ENCODE measurements at regions not wholly inside any gene's neighbourhood (a gene's known extent, or its start where the extent isn't known, plus 50 kb on each side); places are given as distances from the start of the nearest gene placed in this dataset.

DNA sequence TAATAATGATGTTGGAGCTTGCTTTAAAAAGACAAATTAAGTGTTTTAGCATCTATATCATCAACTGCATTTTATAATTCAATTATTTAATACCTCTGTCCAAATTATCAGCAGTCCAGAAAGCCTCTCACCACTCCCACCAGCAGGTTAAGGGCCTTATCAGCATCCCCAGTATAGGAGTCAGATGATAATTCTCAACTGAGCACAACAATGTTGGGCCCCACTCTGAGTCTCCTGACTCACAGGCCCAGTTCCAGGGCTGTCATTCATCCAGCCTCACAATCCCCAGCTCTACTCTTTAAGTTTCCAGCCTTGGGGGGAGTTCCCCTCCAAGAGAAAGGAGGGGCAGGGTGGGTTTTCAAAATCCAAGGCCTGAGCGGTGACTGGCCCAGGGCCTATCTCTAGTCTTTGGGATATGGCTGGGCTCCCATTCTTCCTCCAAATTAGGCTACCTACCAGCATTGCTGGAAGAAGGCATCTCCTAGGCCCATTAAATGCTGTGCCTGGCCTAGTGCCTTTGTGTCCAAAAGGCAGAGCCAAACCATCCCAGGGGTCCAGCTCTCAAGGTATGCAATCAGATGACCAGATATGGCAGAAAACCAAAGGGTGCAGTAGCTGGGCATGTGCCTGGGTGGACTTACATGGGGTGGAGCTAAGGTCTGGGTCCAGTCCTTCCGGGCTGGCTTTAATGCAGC, 134.1 kb downstream of the GLUL start:
- TF ChIP-seq, protein P1, sequence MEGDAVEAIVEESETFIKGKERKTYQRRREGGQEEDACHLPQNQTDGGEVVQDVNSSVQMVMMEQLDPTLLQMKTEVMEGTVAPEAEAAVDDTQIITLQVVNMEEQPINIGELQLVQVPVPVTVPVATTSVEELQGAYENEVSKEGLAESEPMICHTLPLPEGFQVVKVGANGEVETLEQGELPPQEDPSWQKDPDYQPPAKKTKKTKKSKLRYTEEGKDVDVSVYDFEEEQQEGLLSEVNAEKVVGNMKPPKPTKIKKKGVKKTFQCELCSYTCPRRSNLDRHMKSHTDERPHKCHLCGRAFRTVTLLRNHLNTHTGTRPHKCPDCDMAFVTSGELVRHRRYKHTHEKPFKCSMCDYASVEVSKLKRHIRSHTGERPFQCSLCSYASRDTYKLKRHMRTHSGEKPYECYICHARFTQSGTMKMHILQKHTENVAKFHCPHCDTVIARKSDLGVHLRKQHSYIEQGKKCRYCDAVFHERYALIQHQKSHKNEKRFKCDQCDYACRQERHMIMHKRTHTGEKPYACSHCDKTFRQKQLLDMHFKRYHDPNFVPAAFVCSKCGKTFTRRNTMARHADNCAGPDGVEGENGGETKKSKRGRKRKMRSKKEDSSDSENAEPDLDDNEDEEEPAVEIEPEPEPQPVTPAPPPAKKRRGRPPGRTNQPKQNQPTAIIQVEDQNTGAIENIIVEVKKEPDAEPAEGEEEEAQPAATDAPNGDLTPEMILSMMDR (IDR thresholded peaks at IDR 0.05), result no peak
- TF ChIP-seq POLR2A (IDR thresholded peaks at IDR 0.05), result no peak

Measured in Peyer's patch (tissue), 4 donors.